GM12878 (cell line): ENCODE measurements at regions not wholly inside any gene's neighbourhood (a gene's known extent, or its start where the extent isn't known, plus 50 kb on each side); places are given as distances from the start of the nearest gene placed in this dataset.

Source experiments
- ATAC-seq: fragments of 200-7000 bp; cut with Tn5 transposase; 3 replicates; pipeline ENCODE4 v1.9.1; 2020; ENCODE audit warnings: mild to moderate bottlenecking, moderate library complexity
- BruUV-seq: library from RNA; stranded (reverse); fragments of 400-500 nt; replicated peaks from 2 replicates; lab custom pipeline; 2021; lab: Mats Ljungman, UMichigan
- CTCF ChIA-PET: fragments of 300-600 bp; sonication (Branson Sonifier 250); formaldehyde crosslinking; extraction: SDS; loops from one replicate; lab custom pipeline; 2021; ENCODE audit warnings: inconsistent platforms; lab: Yijun Ruan, JAX
- POLR2A ChIA-PET: fragments of 350-600 bp; formaldehyde crosslinking; extraction: SDS; loops from one replicate; lab custom pipeline; 2021; ENCODE audit warnings: inconsistent platforms; lab: Charles Lee
- RAD21 ChIA-PET: fragments of 300-600 bp; sonication (Branson Sonifier 250); formaldehyde crosslinking; loops from one replicate; lab custom pipeline; 2023; ENCODE audit warnings: antibody characterized with exemption; ENCODE audit not compliant: unreplicated experiment; lab: Charles Lee
- SMC1A ChIA-PET: fragments of 300-600 bp; sonication (Branson Sonifier 250); formaldehyde crosslinking; loops from one replicate; lab custom pipeline; 2023; ENCODE audit not compliant: unreplicated experiment, uncharacterized antibody; lab: Charles Lee
- DNase-seq: peaks from one replicate; pipeline ENCODE4 v3.0.0-alpha.2; 2011; ENCODE audit warnings: low read depth, low spot score
- FAIRE-seq: peaks from 3 replicates; lab custom pipeline; 2011; peaks lifted over from hg19 to GRCh38; lab: Jason Lieb, UNC
- H2AFZ ChIP-seq: 2 replicates; pipeline ENCODE4 v1.6.0; 2011; ENCODE audit warnings: low read depth, low read length, control low read depth; ENCODE audit not compliant: control insufficient read depth
- H3K27ac ChIP-seq: 2 replicates; pipeline ENCODE4 v1.5.1; 2011; ENCODE audit warnings: control low read depth; ENCODE audit not compliant: control insufficient read depth, insufficient read depth
- H3K27me3 ChIP-seq, 2 experiments: replicated peaks in 1 of 2; 2 replicates each; pipeline versions ENCODE4 v1.6.0 to v1.6.1; 2011; ENCODE audit warnings: low read length in 1 of 2; ENCODE audit not compliant: control insufficient read depth in 2 of 2, insufficient read depth in 2 of 2
- H3K36me3 ChIP-seq, 2 experiments: 2 replicates each; pipeline ENCODE4 v1.5.1; 2011; ENCODE audit warnings: low read length in 1 of 2; ENCODE audit not compliant: control insufficient read depth in 2 of 2, insufficient read depth in 2 of 2
- H3K4me1 ChIP-seq: 2 replicates; pipeline ENCODE4 v1.6.1; 2011; ENCODE audit warnings: mild to moderate bottlenecking, low read length, moderate library complexity, mixed read lengths; ENCODE audit not compliant: control insufficient read depth, insufficient read depth
- H3K4me2 ChIP-seq: 2 replicates; pipeline ENCODE4 v1.6.0; 2011; ENCODE audit warnings: control low read depth; ENCODE audit not compliant: control insufficient read depth, insufficient read depth
- H3K4me3 ChIP-seq: fragments of 200-600 bp; sonication (generic); 2 replicates; pipeline ENCODE4 v1.5.1; 2016
- H3K79me2 ChIP-seq: 2 replicates; pipeline ENCODE4 v1.6.0; 2011; ENCODE audit warnings: low read length; ENCODE audit not compliant: control insufficient read depth, insufficient read depth
- H3K9ac ChIP-seq: 2 replicates; pipeline ENCODE4 v1.8.0; 2011; ENCODE audit warnings: low read length, control low read depth, mixed read lengths; ENCODE audit not compliant: control insufficient read depth, insufficient read depth
- H3K9me3 ChIP-seq: replicated peaks from 3 replicates; pipeline ENCODE4 v1.5.1; 2011; ENCODE audit warnings: mild to moderate bottlenecking, low read length; ENCODE audit not compliant: control insufficient read depth, insufficient read depth
- H4K20me1 ChIP-seq: 2 replicates; pipeline ENCODE4 v1.6.0; 2011; ENCODE audit not compliant: control insufficient read depth, insufficient read depth
- CBX3 ChIP-seq: fragments of 200-600 bp; sonication (generic); IDR thresholded peaks from 2 replicates; pipeline ENCODE4 v1.6.1; 2016; ENCODE audit warnings: low read depth, borderline replicate concordance
- EP300 ChIP-seq, 2 experiments: fragments of 150-350 bp in 1 of 2; IDR thresholded peaks; 2 replicates each; pipeline ENCODE4 v1.6.1; 2011 to 2012; ENCODE audit warnings: low read depth in 2 of 2, low read length in 2 of 2, borderline replicate concordance in 1 of 2, improper control_type of control experiment in 1 of 2, inconsistent platforms in 1 of 2; ENCODE audit not compliant: control insufficient read depth in 1 of 2
- GABPA ChIP-seq: IDR thresholded peaks from 2 replicates; pipeline ENCODE4 v1.6.1; 2014; ENCODE audit warnings: antibody characterized with exemption, low read depth, mild to moderate bottlenecking, inconsistent platforms
- RAD51 ChIP-seq: fragments of 450-650 bp; IDR thresholded peaks from 2 replicates; pipeline ENCODE4 v1.6.1; 2016; ENCODE audit warnings: moderate library complexity, mild to moderate bottlenecking, inconsistent platforms
- RCOR1 ChIP-seq: conservative IDR thresholded peaks from 2 replicates; pipeline ENCODE4 v1.6.1; 2012; ENCODE audit warnings: low read depth, low read length, improper control_type of control experiment
- SUPT20H ChIP-seq: IDR thresholded peaks from 2 replicates; pipeline ENCODE4 v1.6.1; 2011; ENCODE audit warnings: low read depth, mild to moderate bottlenecking, low read length, moderate library complexity, borderline replicate concordance; ENCODE audit not compliant: control insufficient read depth
- SUZ12 ChIP-seq: fragments of 200-600 bp; sonication (generic); IDR thresholded peaks from one replicate; pipeline ENCODE4 v1.6.1; 2018; ENCODE audit warnings: antibody characterized with exemption, mild to moderate bottlenecking; ENCODE audit not compliant: unreplicated experiment
- ZNF384 ChIP-seq: IDR thresholded peaks from 2 replicates; pipeline ENCODE4 v1.6.1; 2012; ENCODE audit warnings: low read depth, mild to moderate bottlenecking, low read length, improper control_type of control experiment, borderline replicate concordance
- WGBS: methylation state at CpG from one replicate; pipeline ENCODE4 v1.1.6; 2016; ENCODE audit warnings: low lambda C conversion rate; ENCODE audit not compliant: insufficient replicate concordance, insufficient coverage; ENCODE audit errors: missing lambda C conversion rate; 5-methylcytosine and 5-hydroxymethylcytosine counted together
- in situ Hi-C: fragments of 300-500 bp; cut with MboI; formaldehyde crosslinking; loops from 9 replicates; pipeline ENCODE4 v1.14.3; 2018; ENCODE audit warnings: mixed read lengths
- intact Hi-C: fragments of 100-400 bp; cut with micrococcal nuclease; formaldehyde crosslinking; loops from one replicate; pipeline ENCODE4 v1.14.2; 2022; ENCODE audit not compliant: unreplicated experiment
- TF ChIP-seq, protein P1 (sequence below): IDR thresholded peaks from 2 replicates; pipeline ENCODE4 v1.6.1; 2011; ENCODE audit warnings: low read depth, mild to moderate bottlenecking, low read length, moderate library complexity, borderline replicate concordance; ENCODE audit errors: extremely low read depth
- TF ChIP-seq, protein P2 (sequence below): fragments of 450-650 bp; conservative IDR thresholded peaks from 2 replicates; pipeline ENCODE4 v1.6.1; 2017; ENCODE audit warnings: mild to moderate bottlenecking, moderate library complexity
- TF ChIP-seq, protein P3 (sequence below): fragments of 450-650 bp; IDR thresholded peaks from 2 replicates; pipeline ENCODE4 v1.6.1; 2017; ENCODE audit warnings: mild to moderate bottlenecking, low read depth, inconsistent platforms; ENCODE audit not compliant: poor library complexity, severe bottlenecking

- ChIA-PET POLR2A (no interaction called here), CTCF (no interaction called here), SMC1A (no interaction called here)
- no peak for FAIRE-seq
- in situ Hi-C loops = no loop called here
- no peak overlapping the region for H3K9ac ChIP-seq
- H3K79me2 ChIP-seq = no peaks in the 10 kb centered on the region
- no peaks in the 10 kb centered on the region for H3K9me3 ChIP-seq
- peaks cover 0 to 1% of the 10 kb centered on the region in 2 experiments; a peak in 3 of 4 replicates for H3K27me3 ChIP-seq
- H4K20me1 ChIP-seq = no peaks in the 10 kb centered on the region
- H3K27ac ChIP-seq = no peak overlapping the region
- DNase-seq = no peak
- 16% methylated on average over 9 of the region's 9 CpGs for WGBS
- no peak overlapping the region for H3K4me3 ChIP-seq
- ATAC-seq = no peak
- H3K4me2 ChIP-seq = no peak overlapping the region
- TF ChIP-seq RCOR1 = no peak
- no peak for TF ChIP-seq RAD51
- no peak for TF ChIP-seq CBX3
- TF ChIP-seq SUPT20H = no peak
- no peak for TF ChIP-seq SUZ12
- TF ChIP-seq, protein P1, sequence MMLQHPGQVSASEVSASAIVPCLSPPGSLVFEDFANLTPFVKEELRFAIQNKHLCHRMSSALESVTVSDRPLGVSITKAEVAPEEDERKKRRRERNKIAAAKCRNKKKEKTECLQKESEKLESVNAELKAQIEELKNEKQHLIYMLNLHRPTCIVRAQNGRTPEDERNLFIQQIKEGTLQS = no peak
- TF ChIP-seq EP300 (IDR thresholded peaks at IDR 0.05; ENCODE audit: borderline replicate concordance in 1 of 2, control insufficient read depth in 1 of 2, low read depth in 2 of 2, low read length in 2 of 2) = no peak
- TF ChIP-seq, protein P2, sequence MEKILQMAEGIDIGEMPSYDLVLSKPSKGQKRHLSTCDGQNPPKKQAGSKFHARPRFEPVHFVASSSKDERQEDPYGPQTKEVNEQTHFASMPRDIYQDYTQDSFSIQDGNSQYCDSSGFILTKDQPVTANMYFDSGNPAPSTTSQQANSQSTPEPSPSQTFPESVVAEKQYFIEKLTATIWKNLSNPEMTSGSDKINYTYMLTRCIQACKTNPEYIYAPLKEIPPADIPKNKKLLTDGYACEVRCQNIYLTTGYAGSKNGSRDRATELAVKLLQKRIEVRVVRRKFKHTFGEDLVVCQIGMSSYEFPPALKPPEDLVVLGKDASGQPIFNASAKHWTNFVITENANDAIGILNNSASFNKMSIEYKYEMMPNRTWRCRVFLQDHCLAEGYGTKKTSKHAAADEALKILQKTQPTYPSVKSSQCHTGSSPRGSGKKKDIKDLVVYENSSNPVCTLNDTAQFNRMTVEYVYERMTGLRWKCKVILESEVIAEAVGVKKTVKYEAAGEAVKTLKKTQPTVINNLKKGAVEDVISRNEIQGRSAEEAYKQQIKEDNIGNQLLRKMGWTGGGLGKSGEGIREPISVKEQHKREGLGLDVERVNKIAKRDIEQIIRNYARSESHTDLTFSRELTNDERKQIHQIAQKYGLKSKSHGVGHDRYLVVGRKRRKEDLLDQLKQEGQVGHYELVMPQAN = no peak
- TF ChIP-seq, protein P3, sequence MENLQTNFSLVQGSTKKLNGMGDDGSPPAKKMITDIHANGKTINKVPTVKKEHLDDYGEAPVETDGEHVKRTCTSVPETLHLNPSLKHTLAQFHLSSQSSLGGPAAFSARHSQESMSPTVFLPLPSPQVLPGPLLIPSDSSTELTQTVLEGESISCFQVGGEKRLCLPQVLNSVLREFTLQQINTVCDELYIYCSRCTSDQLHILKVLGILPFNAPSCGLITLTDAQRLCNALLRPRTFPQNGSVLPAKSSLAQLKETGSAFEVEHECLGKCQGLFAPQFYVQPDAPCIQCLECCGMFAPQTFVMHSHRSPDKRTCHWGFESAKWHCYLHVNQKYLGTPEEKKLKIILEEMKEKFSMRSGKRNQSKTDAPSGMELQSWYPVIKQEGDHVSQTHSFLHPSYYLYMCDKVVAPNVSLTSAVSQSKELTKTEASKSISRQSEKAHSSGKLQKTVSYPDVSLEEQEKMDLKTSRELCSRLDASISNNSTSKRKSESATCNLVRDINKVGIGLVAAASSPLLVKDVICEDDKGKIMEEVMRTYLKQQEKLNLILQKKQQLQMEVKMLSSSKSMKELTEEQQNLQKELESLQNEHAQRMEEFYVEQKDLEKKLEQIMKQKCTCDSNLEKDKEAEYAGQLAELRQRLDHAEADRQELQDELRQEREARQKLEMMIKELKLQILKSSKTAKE = no peak
- TF ChIP-seq ZNF384 = no peak
- no peak for TF ChIP-seq GABPA
- TF ChIP-seq, all 136 proteins: peak for 0
- BruUV-seq = no TSS peak
- Histone ChIP-seq H3K4me1 (no peaks in the 10 kb centered on the region), H2AFZ (no peak overlapping the region), H3K36me3 (no peaks in the 10 kb centered on the region)
- RAD21 ChIA-PET = no interaction called here
- intact Hi-C loops = no loop called here
Observed at GRCh38 chr15:88714782-88715372, 76.1 kb downstream of the ISG20 start.
